ENCODE measurements at regions not wholly inside any gene's neighbourhood (a gene's known extent, or its start where the extent isn't known, plus 50 kb on each side); places are given as distances from the start of the nearest gene placed in this dataset.

DNA sequence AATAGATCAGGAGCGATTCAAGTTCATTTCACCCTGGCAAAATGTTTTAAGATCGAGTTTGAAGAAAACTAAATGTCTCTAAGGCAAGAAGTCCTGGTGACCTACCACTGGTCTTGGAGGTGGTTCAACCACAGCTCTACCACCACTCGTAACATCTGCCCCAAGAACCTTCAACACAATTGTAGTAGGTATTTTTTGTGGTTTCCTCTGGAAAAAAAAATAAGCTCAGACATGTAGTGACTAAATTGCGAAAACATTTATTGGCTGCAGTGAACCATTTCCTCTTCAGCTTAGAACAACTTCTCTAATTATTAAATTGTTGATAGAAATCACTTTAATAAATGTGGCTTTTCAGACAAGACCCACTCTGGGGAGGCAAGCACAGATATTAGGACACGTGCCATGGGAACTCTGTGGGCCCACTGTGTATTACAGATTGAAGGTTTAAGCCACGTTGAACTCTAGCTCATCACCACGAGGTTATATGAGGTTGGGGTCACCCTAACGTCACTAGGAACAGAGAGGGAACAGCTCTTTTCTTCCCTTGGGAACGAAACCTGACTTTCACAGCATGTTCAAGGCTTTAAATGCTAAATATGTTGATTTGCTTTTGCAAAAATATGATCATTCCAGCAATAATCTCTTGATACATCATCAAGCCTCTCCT, 142.9 kb downstream of the HSD17B3 start:
- no peak for TF ChIP-seq POLR2A (IDR thresholded peaks at IDR 0.05)
- TF ChIP-seq CTCF (IDR thresholded peaks at IDR 0.05 in 4 of 5, conservative IDR thresholded peaks at IDR 0.05 in 1 of 5): no peak

Measured in gastrocnemius medialis (tissue), 4 donors.